ENCODE measurements at regions not wholly inside any gene's neighbourhood (a gene's known extent, or its start where the extent isn't known, plus 50 kb on each side); places are given as distances from the start of the nearest gene placed in this dataset.
"Not testable (repeated sequence)": the region's sequence is repeated elsewhere in the genome, so short reads cannot be mapped to it uniquely, and the experiment has no call there.

- H3K27ac Mint-ChIP-seq = no peak overlapping the region
- H3K4me1 Mint-ChIP-seq = no peaks in the 10 kb centered on the region
- H3K27me3 Mint-ChIP-seq = no peaks in the 10 kb centered on the region
- H3K4me3 Mint-ChIP-seq = no peak overlapping the region
- no peaks in the 10 kb centered on the region for H3K9me3 Mint-ChIP-seq
- ATAC-seq = no peak
- no peaks in the 10 kb centered on the region for H3K36me3 Mint-ChIP-seq
Measured at GRCh38 chr3:135368781-135369180, 573.7 kb downstream of the EPHB1 start.

- no peak for ATAC-seq
- Mint-ChIP-seq H3K27ac (no peak overlapping the region), H3K27me3 (no peaks in the 10 kb centered on the region), H3K36me3 (no peaks in the 10 kb centered on the region), H3K9me3 (peaks cover 8% of the 10 kb centered on the region), H3K4me1 (no peaks in the 10 kb centered on the region), H3K4me3 (no peak overlapping the region)
Measured at GRCh38 chr3:135374571-135374970, 579.5 kb downstream of the EPHB1 start.

- no peak overlapping the region for H3K27ac Mint-ChIP-seq
- no peak for ATAC-seq
- no peaks in the 10 kb centered on the region for H3K4me1 Mint-ChIP-seq
Measured at GRCh38 chr3:135382188-135382587, 583.3 kb upstream of the PPP2R3A start.

GRCh38 chr3:135382621-135383020 lies 582.9 kb upstream of the PPP2R3A start:
- no peak for ATAC-seq
- no peak overlapping the region for H3K27ac Mint-ChIP-seq
- no peaks in the 10 kb centered on the region for H3K9me3 Mint-ChIP-seq
- H3K4me1 Mint-ChIP-seq = no peaks in the 10 kb centered on the region
- no peaks in the 10 kb centered on the region for H3K27me3 Mint-ChIP-seq
- H3K4me3 Mint-ChIP-seq = no peak overlapping the region
- H3K36me3 Mint-ChIP-seq = no peaks in the 10 kb centered on the region

More at GRCh38 chr3:135382188-135382587, 583.3 kb upstream of the PPP2R3A start:
- Mint-ChIP-seq H3K4me3 (no peak overlapping the region), H3K36me3 (no peaks in the 10 kb centered on the region), H3K9me3 (no peaks in the 10 kb centered on the region), H3K27me3 (no peaks in the 10 kb centered on the region)

- Mint-ChIP-seq H3K36me3 (no peaks in the 10 kb centered on the region), H3K27ac (no peak overlapping the region)
Measured at GRCh38 chr3:135383301-135383700, 582.2 kb upstream of the PPP2R3A start.

GRCh38 chr3:135392151-135392550 lies 573.4 kb upstream of the PPP2R3A start:
- Mint-ChIP-seq H3K4me3 (no peak overlapping the region), H3K27ac (no peak overlapping the region), H3K36me3 (no peaks in the 10 kb centered on the region), H3K4me1 (no peaks in the 10 kb centered on the region), H3K27me3 (no peaks in the 10 kb centered on the region), H3K9me3 (peaks cover 13% of the 10 kb centered on the region)
- no peak for ATAC-seq

More at GRCh38 chr3:135383301-135383700, 582.2 kb upstream of the PPP2R3A start:
- H3K4me1 Mint-ChIP-seq = no peaks in the 10 kb centered on the region
- H3K27me3 Mint-ChIP-seq = no peaks in the 10 kb centered on the region
- no peak overlapping the region for H3K4me3 Mint-ChIP-seq
- no peak for ATAC-seq
- no peaks in the 10 kb centered on the region for H3K9me3 Mint-ChIP-seq

- Mint-ChIP-seq H3K9me3 (peaks cover 16% of the 10 kb centered on the region), H3K4me1 (no peaks in the 10 kb centered on the region), H3K27ac (no peak overlapping the region), H3K27me3 (no peaks in the 10 kb centered on the region), H3K36me3 (no peaks in the 10 kb centered on the region), H3K4me3 (no peak overlapping the region)
- ATAC-seq = no peak
Measured at GRCh38 chr3:135393159-135393558, 572.4 kb upstream of the PPP2R3A start.

GRCh38 chr3:135393898-135394525 lies 571.5 kb upstream of the PPP2R3A start:
- H3K36me3 Mint-ChIP-seq = no peaks in the 10 kb centered on the region
- no peak for ATAC-seq

GRCh38 chr3:135412475-135412874 lies 553.1 kb upstream of the PPP2R3A start:
- no peak overlapping the region for H3K27ac Mint-ChIP-seq
- no peaks in the 10 kb centered on the region for H3K27me3 Mint-ChIP-seq
- H3K9me3 Mint-ChIP-seq = no peaks in the 10 kb centered on the region
- H3K36me3 Mint-ChIP-seq = no peaks in the 10 kb centered on the region
- ATAC-seq = no peak
- no peaks in the 10 kb centered on the region for H3K4me1 Mint-ChIP-seq
- H3K4me3 Mint-ChIP-seq = no peak overlapping the region

More at GRCh38 chr3:135393898-135394525, 571.5 kb upstream of the PPP2R3A start:
- Mint-ChIP-seq H3K4me3 (no peak overlapping the region), H3K9me3 (peaks cover 14% of the 10 kb centered on the region), H3K27ac (no peak overlapping the region), H3K4me1 (no peaks in the 10 kb centered on the region), H3K27me3 (no peaks in the 10 kb centered on the region)

GRCh38 chr3:135416182-135416581 lies 549.3 kb upstream of the PPP2R3A start:
- Mint-ChIP-seq H3K9me3 (no peaks in the 10 kb centered on the region), H3K4me1 (no peaks in the 10 kb centered on the region), H3K4me3 (no peak overlapping the region), H3K36me3 (no peaks in the 10 kb centered on the region), H3K27ac (no peak overlapping the region), H3K27me3 (no peaks in the 10 kb centered on the region)
- ATAC-seq = peak; percentile 28

- Mint-ChIP-seq H3K4me3 (no peak overlapping the region), H3K9me3 (no peaks in the 10 kb centered on the region), H3K27me3 (no peaks in the 10 kb centered on the region), H3K27ac (no peak overlapping the region), H3K36me3 (no peaks in the 10 kb centered on the region), H3K4me1 (no peaks in the 10 kb centered on the region)
- no peak for ATAC-seq
Measured at GRCh38 chr3:135419155-135419554, 546.4 kb upstream of the PPP2R3A start.

GRCh38 chr3:135426508-135426907 lies 539.0 kb upstream of the PPP2R3A start:
- Mint-ChIP-seq H3K4me3 (no peak overlapping the region), H3K27me3 (no peaks in the 10 kb centered on the region), H3K27ac (no peak overlapping the region), H3K9me3 (no peaks in the 10 kb centered on the region), H3K36me3 (no peaks in the 10 kb centered on the region), H3K4me1 (no peaks in the 10 kb centered on the region)
- no peak for ATAC-seq

- ATAC-seq = no peak
- no peaks in the 10 kb centered on the region for H3K4me1 Mint-ChIP-seq
- H3K36me3 Mint-ChIP-seq = no peaks in the 10 kb centered on the region
- no peak overlapping the region for H3K27ac Mint-ChIP-seq
- H3K27me3 Mint-ChIP-seq = no peaks in the 10 kb centered on the region
- no peak overlapping the region for H3K4me3 Mint-ChIP-seq
- peaks cover 8% of the 10 kb centered on the region for H3K9me3 Mint-ChIP-seq
Measured at GRCh38 chr3:135432402-135432801, 533.1 kb upstream of the PPP2R3A start.

GRCh38 chr3:135438889-135439597 lies 526.5 kb upstream of the PPP2R3A start:
- not testable (repeated sequence) for H3K9me3 Mint-ChIP-seq, H3K4me1 Mint-ChIP-seq, H3K27me3 Mint-ChIP-seq, ATAC-seq, H3K27ac Mint-ChIP-seq, H3K36me3 Mint-ChIP-seq, H3K4me3 Mint-ChIP-seq

- not testable (repeated sequence) for H3K4me3 Mint-ChIP-seq, H3K36me3 Mint-ChIP-seq, ATAC-seq, H3K27ac Mint-ChIP-seq, H3K4me1 Mint-ChIP-seq, H3K9me3 Mint-ChIP-seq, H3K27me3 Mint-ChIP-seq
Measured at GRCh38 chr3:135439632-135440031, 525.9 kb upstream of the PPP2R3A start.

GRCh38 chr3:135440233-135440632 lies 525.3 kb upstream of the PPP2R3A start:
- no peaks in the 10 kb centered on the region for H3K36me3 Mint-ChIP-seq
- H3K4me3 Mint-ChIP-seq = no peak overlapping the region
- no peaks in the 10 kb centered on the region for H3K27me3 Mint-ChIP-seq
- H3K9me3 Mint-ChIP-seq = no peaks in the 10 kb centered on the region
- no peak overlapping the region for H3K27ac Mint-ChIP-seq
- H3K4me1 Mint-ChIP-seq = peaks cover 8% of the 10 kb centered on the region
- no peak for ATAC-seq

Data from stimulated activated memory B cell treated with anti-CD40 and anti-IgM and Interleukin-4, amounts not matched to agents 10 μg/mL and 1 μg/mL and 100 μg/mL, for 72 hours (primary cell).